Motor neuron (in vitro differentiated cells): ENCODE measurements at regions not wholly inside any gene's neighbourhood (a gene's known extent, or its start where the extent isn't known, plus 50 kb on each side); places are given as distances from the start of the nearest gene placed in this dataset.
"Not testable (repeated sequence)": the region's sequence is repeated elsewhere in the genome, so short reads cannot be mapped to it uniquely, and the experiment has no call there.

Source experiments
- ATAC-seq, 8 experiments: fragments of 200-7000 bp; cut with Tn5 transposase; replicated peaks in 6 of 8; 2 replicates each; pipeline ENCODE4 v1.8.0; 2021; ENCODE audit warnings: mild to moderate bottlenecking in 8 of 8, moderate library complexity in 8 of 8
- H3K27ac ChIP-seq, 2 donors: fragments of 250-450 bp; sonication (Bioruptor Pico); 2 replicates each; pipeline ENCODE4 v1.9.0; 2021; ENCODE audit warnings: antibody characterized with exemption in 2 of 2, mild to moderate bottlenecking in 2 of 2, moderate library complexity in 1 of 2
- H3K4me1 ChIP-seq, 2 donors: fragments of 250-450 bp; sonication (Bioruptor Pico); replicated peaks in 1 of 2; 2 replicates each; pipeline ENCODE4 v1.6.1; 2021; ENCODE audit warnings: antibody characterized with exemption in 2 of 2, mild to moderate bottlenecking in 2 of 2, moderate library complexity in 1 of 2
- H3K4me3 ChIP-seq, 5 donors: fragments of 250-450 bp; sonication (Bioruptor Pico); 2 replicates each; pipeline ENCODE4 v1.9.0; 2021; ENCODE audit warnings: antibody characterized with exemption in 5 of 5, mild to moderate bottlenecking in 5 of 5, moderate library complexity in 4 of 5
- WGBS, 10 experiments: fragments of 450-650 bp; shearing (Covaris generic); methylation state at CpG; one replicate each; pipeline ENCODE4 v1.0.0; 2022; 5-methylcytosine and 5-hydroxymethylcytosine counted together
- in situ Hi-C, 9 experiments: fragments of 400-800 bp; cut with MboI; loops; one replicate each; pipeline ENCODE4 v1.15.0; 2021; ENCODE audit warnings: low sequenced_read_pairs in 9 of 9, low pct_unique_long_range_greater_than_20kb in 2 of 9; ENCODE audit not compliant: unreplicated experiment in 9 of 9

DNA sequence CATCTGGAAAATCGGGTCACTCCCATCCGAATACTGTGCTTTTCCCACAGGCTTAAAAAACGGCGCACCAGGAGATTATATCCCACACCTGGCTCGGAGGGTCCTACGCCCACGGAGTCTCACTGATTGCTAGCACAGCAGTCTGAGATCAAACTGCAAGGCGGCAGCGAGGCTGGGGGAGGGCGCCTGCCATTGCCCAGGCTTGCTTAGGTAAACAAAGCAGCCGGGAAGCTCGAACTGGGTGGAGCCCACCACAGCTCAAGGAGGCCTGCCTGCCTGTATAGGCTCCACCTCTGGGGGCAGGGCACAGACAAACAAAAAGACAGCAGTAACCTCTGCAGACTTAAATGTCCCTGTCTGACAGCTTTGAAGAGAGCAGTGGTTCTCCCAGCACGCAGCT, 415.9 kb upstream of the HNRNPA3 start:
- H3K4me3 ChIP-seq, H3K4me1 ChIP-seq, H3K27ac ChIP-seq, ATAC-seq: not testable (repeated sequence)
- in situ Hi-C loops, result loop anchor here in 1 of 9 experiments (25.0 kb wide), 1 partner anchor 134 kb away; no protein-coding TSS in a partner anchor
- whole genome bisulfite sequencing, 10 experiments, result no CpG with 5 or more reads among the region's 13 CpGs

DNA sequence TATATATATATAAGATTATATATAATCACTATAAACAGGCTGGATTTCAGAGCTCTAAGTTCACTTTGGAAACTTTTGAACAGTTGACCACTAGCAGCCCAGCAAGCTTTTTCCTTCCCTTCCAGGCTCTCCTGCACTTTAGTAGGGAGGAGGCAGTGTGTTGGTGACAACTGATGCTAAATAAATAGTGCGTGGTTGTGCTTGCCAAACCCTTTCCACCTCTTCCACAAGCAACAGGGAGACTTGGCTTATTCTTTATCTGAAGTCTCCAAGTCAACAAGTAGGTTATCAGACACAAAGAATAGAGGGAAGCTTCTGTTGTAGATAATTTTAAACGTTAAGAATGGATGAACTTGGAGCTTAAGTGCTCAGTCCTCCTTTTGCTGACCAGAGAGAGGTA, 408.2 kb upstream of the HNRNPA3 start:
- 0 to 100% (median 50%) methylated on average over 1 to 2 of the region's 2 CpGs; no CpG with 5 or more reads in 5 of the 10 experiments for WGBS, 10 experiments
- no peak for ATAC-seq
- in situ Hi-C loops, result loop anchor here in 4 of 9 experiments (25.0 kb wide), 3 partner anchors 333 to 692 kb away; partner anchors contain the start of genes HOXD8 (in 2 of the 4), HOXD10 (in 1 of the 4), HOXD11 (in 1 of the 4) and HOXD9 (in 1 of the 4)
- Histone ChIP-seq H3K4me1 (no peaks in the 10 kb centered on the region), H3K4me3 (no peak overlapping the region), H3K27ac (no peak overlapping the region)

DNA sequence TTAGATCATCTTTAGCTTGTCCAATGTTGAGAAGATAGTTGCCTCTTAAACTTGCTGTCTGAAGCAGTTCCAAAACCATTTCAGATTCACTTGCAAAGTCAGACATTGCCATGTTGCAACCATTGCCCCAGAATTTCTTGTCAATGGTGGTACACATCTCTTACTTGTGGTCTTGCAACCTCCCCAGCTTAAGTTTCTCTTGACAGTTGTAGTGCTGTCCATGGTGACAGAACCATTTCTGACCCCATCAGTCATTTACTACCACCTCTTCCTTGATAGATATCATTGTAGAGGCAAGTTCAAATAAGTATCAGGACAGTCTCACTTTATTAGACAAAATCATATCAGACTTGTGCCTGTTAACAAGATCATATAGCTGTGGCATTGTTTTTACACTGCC, 407.2 kb upstream of the HNRNPA3 start:
- Histone ChIP-seq H3K4me1 (no peaks in the 10 kb centered on the region), H3K27ac (no peak overlapping the region), H3K4me3 (no peak overlapping the region)
- in situ Hi-C loops, result loop anchor here in 4 of 9 experiments (25.0 kb wide), 3 partner anchors 332 to 693 kb away; partner anchors contain the start of genes HOXD8 (in 2 of the 4), HOXD10 (in 1 of the 4), HOXD11 (in 1 of the 4) and HOXD9 (in 1 of the 4)
- ATAC-seq, result no peak

DNA sequence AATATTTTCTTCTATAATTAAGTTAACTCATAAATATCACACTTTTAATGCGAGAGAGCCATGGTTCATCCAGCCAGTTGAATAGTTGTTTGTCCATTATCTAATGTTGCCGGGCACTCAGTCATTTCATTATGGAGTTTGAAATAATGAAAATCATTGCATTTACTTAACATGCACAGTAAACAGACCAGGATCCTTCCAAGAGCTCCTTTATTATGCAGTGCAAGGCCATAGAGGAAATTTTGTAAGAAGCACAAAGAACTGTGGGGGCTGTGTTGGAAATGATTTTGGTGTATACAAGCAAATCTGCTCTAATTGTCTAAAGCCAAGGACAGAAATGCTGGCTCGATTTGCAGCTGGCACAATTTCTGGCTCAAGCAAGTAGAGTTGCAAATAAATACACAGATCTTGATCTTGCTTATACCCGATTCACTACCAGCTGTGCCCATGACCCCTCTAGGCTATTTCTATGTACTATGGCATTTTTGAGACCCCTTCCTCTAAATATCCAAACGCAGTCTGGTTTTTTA, 400.3 kb upstream of the HNRNPA3 start:
- in situ Hi-C loops, result loop anchor here in 4 of 9 experiments (25.0 kb wide), 3 partner anchors 325 to 700 kb away; partner anchors contain the start of genes HOXD8 (in 2 of the 4), HOXD10 (in 1 of the 4), HOXD11 (in 1 of the 4) and HOXD9 (in 1 of the 4)
- no peak overlapping the region for H3K27ac ChIP-seq
- WGBS, 10 experiments, result 37 to 88% (median 62%) methylated on average over 2 to 5 of the region's 5 CpGs; no CpG with 5 or more reads in 1 of the 10 experiments
- H3K4me3 ChIP-seq, result no peak overlapping the region
- peaks cover 11 to 22% of the 10 kb centered on the region in 2 donors for H3K4me1 ChIP-seq
- ATAC-seq, result peak in 2 of 8 experiments; percentile 15 to 66

DNA sequence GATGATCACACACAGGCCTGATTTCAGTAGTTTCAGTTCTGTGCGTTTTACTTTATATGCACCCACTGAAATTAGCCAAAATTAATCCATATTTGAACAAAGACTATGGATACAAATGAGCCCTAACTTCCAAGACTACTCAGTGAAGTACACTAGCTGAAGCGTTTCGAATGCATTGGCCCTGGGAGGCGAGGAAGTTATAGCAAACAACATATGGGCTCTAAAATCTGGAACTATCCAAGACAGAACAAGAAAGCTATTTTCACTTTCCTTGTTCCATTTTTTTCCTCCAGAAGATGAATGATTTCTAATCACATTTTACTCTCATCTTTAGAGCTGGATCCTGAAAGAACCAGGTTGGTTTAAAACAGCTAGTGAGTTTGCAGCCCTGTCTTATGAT, 399.4 kb upstream of the HNRNPA3 start:
- Histone ChIP-seq H3K27ac (no peak overlapping the region), H3K4me1 (peaks cover 19 to 26% of the 10 kb centered on the region in 2 donors), H3K4me3 (no peak overlapping the region)
- ATAC-seq, result peak in 1 of 8 experiments; percentile 31
- in situ Hi-C loops, result loop anchor here in 4 of 9 experiments (25.0 kb wide), 3 partner anchors 324 to 701 kb away; partner anchors contain the start of genes HOXD8 (in 2 of the 4), HOXD10 (in 1 of the 4), HOXD11 (in 1 of the 4) and HOXD9 (in 1 of the 4)
- WGBS, 10 experiments, result 84 to 100% (median 93%) methylated on average over 1 to 4 of the region's 4 CpGs

DNA sequence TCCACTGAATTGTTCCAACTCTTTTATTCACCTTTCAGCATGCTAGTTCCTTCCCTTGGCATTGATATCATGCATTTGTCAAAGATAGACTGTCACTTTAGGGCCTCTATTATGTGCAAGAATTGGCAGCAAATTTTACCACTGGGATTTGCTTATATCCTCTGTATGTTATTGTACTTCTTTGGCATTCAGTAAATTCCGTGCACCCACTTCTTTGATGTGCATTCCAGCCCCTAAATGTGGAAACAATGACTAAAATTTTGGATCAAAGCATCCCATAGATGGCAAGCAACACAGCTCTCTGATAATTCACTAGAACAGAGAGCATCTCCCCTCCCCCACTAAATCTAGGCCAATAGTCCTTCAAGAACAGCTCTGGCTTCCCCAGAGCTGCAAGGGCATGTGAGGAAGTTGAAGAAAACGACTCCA, 399.0 kb upstream of the HNRNPA3 start:
- Histone ChIP-seq H3K4me3 (no peak overlapping the region), H3K27ac (no peak overlapping the region), H3K4me1 (peaks cover 24 to 31% of the 10 kb centered on the region in 2 donors)
- no peak for ATAC-seq
- 53 to 83% (median 70%) methylated on average over 1 to 2 of the region's 2 CpGs; no CpG with 5 or more reads in 3 of the 10 experiments for WGBS, 10 experiments
- in situ Hi-C loops, result loop anchor here in 4 of 9 experiments (25.0 kb wide), 3 partner anchors 324 to 701 kb away; partner anchors contain the start of genes HOXD8 (in 2 of the 4), HOXD10 (in 1 of the 4), HOXD11 (in 1 of the 4) and HOXD9 (in 1 of the 4)

DNA sequence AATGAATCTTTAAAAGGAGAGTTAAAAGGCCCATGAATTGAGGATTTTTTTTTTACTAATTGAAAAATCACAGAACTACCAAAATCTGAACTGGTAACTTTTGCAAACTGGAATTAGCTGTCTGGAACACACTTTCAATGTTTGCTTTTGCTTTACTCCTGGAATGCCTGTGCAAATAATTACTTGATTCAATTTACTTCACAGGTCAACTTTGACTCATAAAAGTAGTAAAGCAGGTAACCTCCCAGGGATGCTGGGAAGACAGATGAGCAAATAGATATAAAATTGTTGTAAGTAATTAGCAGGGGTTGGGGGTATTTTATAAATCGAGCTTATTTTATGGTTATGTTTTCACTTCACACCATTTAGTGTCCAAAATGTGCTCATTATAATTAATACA, 398.3 kb upstream of the HNRNPA3 start:
- no peak for ATAC-seq
- 0 to 20% (median 0%) methylated on average over 1 of the region's 1 CpG; no CpG with 5 or more reads in 2 of the 10 experiments for WGBS, 10 experiments
- H3K27ac ChIP-seq, result no peak overlapping the region
- in situ Hi-C loops, result loop anchor here in 4 of 9 experiments (25.0 kb wide), 3 partner anchors 323 to 702 kb away; partner anchors contain the start of genes HOXD8 (in 2 of the 4), HOXD10 (in 1 of the 4), HOXD11 (in 1 of the 4) and HOXD9 (in 1 of the 4)
- no peak overlapping the region for H3K4me3 ChIP-seq
- H3K4me1 ChIP-seq, result peaks cover 31 to 38% of the 10 kb centered on the region in 2 donors

DNA sequence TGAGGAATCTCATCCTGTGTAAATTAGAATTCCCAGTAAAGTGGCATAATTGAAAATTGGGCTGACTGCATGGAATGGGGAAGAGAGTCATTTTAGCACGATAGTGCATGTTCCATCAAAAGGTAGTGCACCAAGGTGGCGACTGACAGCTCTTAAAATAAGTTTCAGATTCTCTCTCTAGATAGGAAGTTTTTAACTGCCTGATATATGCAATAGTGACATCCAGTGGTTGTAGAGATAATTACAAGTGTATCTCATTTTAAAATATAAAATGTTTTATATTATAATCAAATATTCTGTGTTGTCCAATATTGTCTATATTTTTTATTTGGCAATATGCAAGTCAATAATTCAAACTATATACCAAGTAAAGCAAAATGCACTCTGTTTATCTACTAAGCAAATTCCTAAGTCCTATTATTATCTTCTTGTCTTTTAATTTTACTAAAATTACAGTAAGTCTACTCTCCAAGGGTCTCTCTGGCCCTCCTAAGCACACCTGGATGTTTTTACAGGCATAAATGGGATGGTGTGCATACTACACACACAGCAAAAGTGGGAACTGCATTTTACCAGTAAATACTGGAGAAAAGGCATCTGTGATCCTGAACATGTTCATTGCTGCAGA, 397.7 kb upstream of the HNRNPA3 start:
- 0 to 36% (median 5%) methylated on average over 1 to 2 of the region's 2 CpGs; no CpG with 5 or more reads in 2 of the 10 experiments for WGBS, 10 experiments
- Histone ChIP-seq H3K4me3 (no peak overlapping the region), H3K27ac (no peak overlapping the region), H3K4me1 (peaks cover 36 to 43% of the 10 kb centered on the region in 2 donors)
- in situ Hi-C loops, result loop anchor here in 4 of 9 experiments (25.0 kb wide), 3 partner anchors 322 to 703 kb away; partner anchors contain the start of genes HOXD8 (in 2 of the 4), HOXD10 (in 1 of the 4), HOXD11 (in 1 of the 4) and HOXD9 (in 1 of the 4)
- no peak for ATAC-seq

DNA sequence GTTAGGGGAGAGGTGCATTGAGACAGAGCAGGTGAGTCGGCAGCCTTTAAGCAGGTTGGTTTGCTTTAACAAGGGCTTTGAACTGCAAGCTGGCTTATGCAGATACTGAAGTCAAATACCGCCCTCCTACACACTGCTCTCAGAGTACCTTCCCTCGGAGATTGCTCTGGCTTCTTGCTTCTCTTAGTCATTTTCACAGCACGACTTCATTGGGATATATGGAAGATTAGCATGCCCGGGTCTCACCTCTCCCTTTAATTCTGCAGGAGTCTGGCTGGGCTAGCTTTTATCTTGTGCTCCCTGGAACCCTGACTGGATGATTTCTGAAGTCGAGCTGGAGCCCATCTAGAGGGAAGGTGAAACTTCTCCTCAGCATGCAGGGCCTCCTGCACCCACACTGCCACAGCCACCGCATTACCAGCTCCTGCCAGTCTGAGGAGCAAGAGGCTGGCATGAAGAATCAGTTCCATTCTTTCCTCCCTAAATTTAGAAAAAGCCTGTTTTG, 395.5 kb upstream of the HNRNPA3 start:
- peak; percentile 19 to 76 (median 28) for ATAC-seq
- in situ Hi-C loops, result loop anchor here in 4 of 9 experiments (25.0 kb wide), 3 partner anchors 320 to 705 kb away; partner anchors contain the start of genes HOXD8 (in 2 of the 4), HOXD10 (in 1 of the 4), HOXD11 (in 1 of the 4) and HOXD9 (in 1 of the 4)
- peaks cover 44 to 45% of the 10 kb centered on the region in 2 donors for H3K4me1 ChIP-seq
- H3K4me3 ChIP-seq, result no peak overlapping the region
- peak overlapping the region in 1 of 2 donors; percentile 24 for H3K27ac ChIP-seq
- WGBS, 10 experiments, result 40 to 100% (median 67%) methylated on average over 1 to 5 of the region's 7 CpGs; no CpG with 5 or more reads in 3 of the 10 experiments

DNA sequence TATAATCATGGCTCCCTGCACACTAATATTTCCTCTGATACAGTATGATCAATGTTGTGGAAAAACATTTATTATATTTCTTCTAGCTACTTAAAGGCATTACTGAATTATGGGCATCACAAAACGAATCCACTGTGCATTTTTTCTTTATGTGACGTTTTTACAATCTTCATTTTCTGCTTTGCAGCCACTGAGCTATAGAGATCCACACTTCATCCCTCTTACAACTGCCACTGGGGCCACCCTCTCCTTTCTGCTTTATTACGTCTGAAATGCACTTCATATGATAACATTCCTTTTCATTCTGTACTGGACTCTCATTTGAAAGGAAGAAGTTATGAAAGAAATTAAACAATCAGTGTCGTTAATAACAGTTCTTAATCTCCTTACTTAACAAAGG, 394.5 kb upstream of the HNRNPA3 start:
- no peak overlapping the region for H3K4me3 ChIP-seq
- H3K4me1 ChIP-seq, result peaks cover 37 to 45% of the 10 kb centered on the region in 2 donors
- H3K27ac ChIP-seq, result peak overlapping the region in 1 of 2 donors; percentile 3
- ATAC-seq, result peak in 1 of 8 experiments; percentile 20
- 20 to 75% (median 45%) methylated on average over 3 to 4 of the region's 4 CpGs for WGBS, 10 experiments
- in situ Hi-C loops, result loop anchor here in 4 of 9 experiments (25.0 kb wide), 3 partner anchors 319 to 706 kb away; partner anchors contain the start of genes HOXD8 (in 2 of the 4), HOXD10 (in 1 of the 4), HOXD11 (in 1 of the 4) and HOXD9 (in 1 of the 4)

DNA sequence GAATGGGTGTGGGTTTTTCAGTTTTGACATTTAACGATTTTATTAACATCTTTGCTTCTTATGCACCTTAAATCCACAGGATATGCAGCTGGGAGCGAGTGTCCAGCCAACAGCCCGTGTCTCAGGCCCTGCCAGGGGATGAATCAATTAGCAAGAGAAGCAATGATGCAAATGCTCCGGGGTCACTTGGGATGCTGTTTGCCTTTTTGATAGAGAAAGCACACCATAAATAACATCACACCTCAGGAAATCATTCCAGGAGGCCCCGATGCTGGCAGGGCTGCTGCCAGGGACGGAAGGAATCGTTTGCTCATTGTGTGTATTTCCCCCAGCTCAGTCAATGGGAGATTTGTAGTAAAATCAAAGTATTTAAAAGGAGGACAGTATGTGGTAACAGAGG, 394.0 kb upstream of the HNRNPA3 start:
- ATAC-seq, result peak in 5 of 8 experiments; percentile 59 to 70 (median 63)
- in situ Hi-C loops, result loop anchor here in 4 of 9 experiments (25.0 kb wide), 3 partner anchors 319 to 706 kb away; partner anchors contain the start of genes HOXD8 (in 2 of the 4), HOXD10 (in 1 of the 4), HOXD11 (in 1 of the 4) and HOXD9 (in 1 of the 4)
- Histone ChIP-seq H3K4me3 (no peak overlapping the region), H3K4me1 (peaks cover 36 to 45% of the 10 kb centered on the region in 2 donors), H3K27ac (peak overlapping the region in 1 of 2 donors; percentile 3)
- WGBS, 10 experiments, result 0 to 53% (median 23%) methylated on average over 1 to 5 of the region's 7 CpGs

DNA sequence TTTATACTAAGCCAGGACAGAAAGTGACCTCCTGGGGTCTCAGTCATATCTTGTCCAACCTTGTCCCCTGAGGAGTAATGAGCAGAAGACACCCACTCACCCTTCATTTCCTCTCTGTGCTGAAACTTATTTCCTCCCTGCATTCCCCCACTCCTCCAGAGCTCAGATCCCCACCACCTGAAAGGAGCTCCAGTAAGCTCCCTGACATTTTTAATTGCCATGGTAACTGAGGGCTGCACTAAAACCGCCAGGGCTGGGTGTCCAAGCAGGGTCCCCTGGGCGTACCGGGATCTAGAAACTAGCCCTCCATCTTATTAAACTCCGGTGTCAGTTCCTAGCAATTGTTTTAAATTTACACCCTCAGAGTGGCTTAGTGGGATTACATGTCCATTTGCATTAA, 393.3 kb upstream of the HNRNPA3 start:
- H3K4me1 ChIP-seq, result peaks cover 32 to 45% of the 10 kb centered on the region in 2 donors
- peak in 5 of 8 experiments; percentile 5 to 54 (median 44) for ATAC-seq
- in situ Hi-C loops, result loop anchor here in 4 of 9 experiments (25.0 kb wide), 3 partner anchors 318 to 707 kb away; partner anchors contain the start of genes HOXD8 (in 2 of the 4), HOXD10 (in 1 of the 4), HOXD11 (in 1 of the 4) and HOXD9 (in 1 of the 4)
- 26 to 100% (median 73%) methylated on average over 1 to 4 of the region's 4 CpGs; no CpG with 5 or more reads in 1 of the 10 experiments for WGBS, 10 experiments
- H3K27ac ChIP-seq, result peak overlapping the region; percentile 3 to 21
- no peak overlapping the region for H3K4me3 ChIP-seq
